Panc1 (cell line): ENCODE measurements at regions not wholly inside any gene's neighbourhood (a gene's known extent, or its start where the extent isn't known, plus 50 kb on each side); places are given as distances from the start of the nearest gene placed in this dataset.

Source experiments
- ATAC-seq: fragments of 200-7000 bp; cut with Tn5 transposase; 2 replicates; pipeline ENCODE4 v1.9.1; 2020; ENCODE audit warnings: mild to moderate bottlenecking, moderate library complexity
- BruUV-seq: library from RNA; stranded (reverse); fragments of 400-500 nt; replicated peaks from 2 replicates; lab custom pipeline; 2021; lab: Mats Ljungman, UMichigan
- CTCF ChIA-PET: fragments of 300-600 bp; sonication (Branson Sonifier 250); formaldehyde crosslinking; loops from one replicate; lab custom pipeline; 2022; ENCODE audit warnings: antibody characterized with exemption; lab: Charles Lee
- POLR2A ChIA-PET: fragments of 300-600 bp; sonication (Branson Sonifier 250); formaldehyde crosslinking; loops from one replicate; lab custom pipeline; 2022; ENCODE audit warnings: antibody characterized with exemption; lab: Charles Lee
- DNase-seq: peaks from one replicate; pipeline ENCODE4 v3.0.0-alpha.2; 2010; ENCODE audit warnings: low read depth, low spot score
- H3K27ac ChIP-seq: 2 replicates; pipeline ENCODE4 v1.5.1; 2011; ENCODE audit warnings: mild to moderate bottlenecking, low read length, inconsistent platforms
- H3K27me3 ChIP-seq: fragments of 200-500 bp; sonication (Bioruptor generic); 2 replicates; pipeline ENCODE4 v1.6.0; 2014; ENCODE audit warnings: low read length, inconsistent platforms; ENCODE audit not compliant: control insufficient read depth, insufficient read depth
- H3K36me3 ChIP-seq: fragments of 200-500 bp; sonication (Bioruptor generic); 2 replicates; pipeline ENCODE4 v1.5.1; 2014; ENCODE audit warnings: inconsistent platforms, mild to moderate bottlenecking, low read length, moderate library complexity; ENCODE audit not compliant: control insufficient read depth, insufficient read depth
- H3K4me1 ChIP-seq: 2 replicates; pipeline ENCODE4 v1.5.1; 2011; ENCODE audit warnings: inconsistent platforms, mild to moderate bottlenecking, low read length, moderate library complexity; ENCODE audit not compliant: control insufficient read depth, insufficient read depth
- H3K4me3 ChIP-seq, 2 experiments: 2 replicates each; pipeline ENCODE4 v1.5.1; 2011 to 2012; ENCODE audit warnings: low read depth in 2 of 2, low read length in 2 of 2, mild to moderate bottlenecking in 2 of 2, inconsistent platforms in 1 of 2, moderate library complexity in 1 of 2
- H3K9me3 ChIP-seq: fragments of 200-500 bp; sonication (Bioruptor generic); 2 replicates; pipeline ENCODE4 v1.5.1; 2014; ENCODE audit warnings: low read depth, mild to moderate bottlenecking, inconsistent platforms, low read length, moderate library complexity; ENCODE audit not compliant: control insufficient read depth, insufficient read depth
- POLR2AphosphoS5 ChIP-seq: IDR thresholded peaks from 2 replicates; pipeline ENCODE4 v1.6.1; 2012; ENCODE audit warnings: mild to moderate bottlenecking, low read depth, low read length, moderate library complexity
- SIN3A ChIP-seq: IDR thresholded peaks from 2 replicates; pipeline ENCODE4 v1.6.1; 2012; ENCODE audit warnings: low read depth, mild to moderate bottlenecking, low read length, moderate library complexity, borderline replicate concordance; ENCODE audit not compliant: insufficient read depth
- TCF7L2 ChIP-seq: IDR thresholded peaks from 2 replicates; pipeline ENCODE4 v1.6.1; 2011; ENCODE audit warnings: mild to moderate bottlenecking, low read depth, low read length, inconsistent platforms
- in situ Hi-C: cut with HindIII; loops from 2 replicates; pipeline ENCODE4 v1.10.0; 2016; ENCODE audit warnings: low sequenced_read_pairs, low pct_unique_long_range_greater_than_20kb
- intact Hi-C: fragments of 100-400 bp; cut with micrococcal nuclease; formaldehyde crosslinking; loops from one replicate; pipeline ENCODE4 v1.10.0; 2022; ENCODE audit not compliant: unreplicated experiment
- TF ChIP-seq, protein P1 (sequence below), 2 experiments: IDR thresholded peaks; 2 replicates each; pipeline ENCODE4 v1.6.1; 2011 to 2012; ENCODE audit warnings: low read depth in 2 of 2, control low read depth in 1 of 2, low read length in 1 of 2, mild to moderate bottlenecking in 1 of 2, moderate library complexity in 1 of 2; ENCODE audit not compliant: insufficient read depth in 1 of 2
- TF ChIP-seq, protein P2 (sequence below): fragments of 450-650 bp; IDR thresholded peaks from 2 replicates; pipeline ENCODE4 v1.5.1; 2017; ENCODE audit warnings: mild to moderate bottlenecking

DNA sequence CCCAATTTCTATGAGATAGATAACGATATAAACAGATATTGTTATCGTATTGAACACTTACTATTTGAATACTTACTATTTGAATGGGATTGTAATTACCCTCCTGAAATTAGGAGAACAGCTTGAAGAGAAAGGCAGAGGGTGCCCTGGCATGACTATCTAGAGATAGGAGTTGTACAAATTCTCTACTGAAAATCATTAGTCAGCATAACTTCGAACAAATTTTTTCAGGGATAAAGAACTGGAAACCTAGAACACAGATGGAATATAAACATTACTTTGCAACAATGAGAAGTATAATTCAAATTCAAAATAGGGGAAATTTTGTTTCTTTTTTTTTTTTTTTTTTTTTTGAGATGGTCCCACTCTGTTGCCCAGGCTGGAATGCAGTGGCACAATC, 1096.8 kb downstream of the C4orf33 start:
- H3K36me3 ChIP-seq: no peaks in the 10 kb centered on the region
- intact Hi-C loops: no loop called here
- H3K27ac ChIP-seq: no peak overlapping the region
- TF ChIP-seq SIN3A (no peak), POLR2AphosphoS5 (no peak), TCF7L2 (no peak)
- TF ChIP-seq, protein P1, sequence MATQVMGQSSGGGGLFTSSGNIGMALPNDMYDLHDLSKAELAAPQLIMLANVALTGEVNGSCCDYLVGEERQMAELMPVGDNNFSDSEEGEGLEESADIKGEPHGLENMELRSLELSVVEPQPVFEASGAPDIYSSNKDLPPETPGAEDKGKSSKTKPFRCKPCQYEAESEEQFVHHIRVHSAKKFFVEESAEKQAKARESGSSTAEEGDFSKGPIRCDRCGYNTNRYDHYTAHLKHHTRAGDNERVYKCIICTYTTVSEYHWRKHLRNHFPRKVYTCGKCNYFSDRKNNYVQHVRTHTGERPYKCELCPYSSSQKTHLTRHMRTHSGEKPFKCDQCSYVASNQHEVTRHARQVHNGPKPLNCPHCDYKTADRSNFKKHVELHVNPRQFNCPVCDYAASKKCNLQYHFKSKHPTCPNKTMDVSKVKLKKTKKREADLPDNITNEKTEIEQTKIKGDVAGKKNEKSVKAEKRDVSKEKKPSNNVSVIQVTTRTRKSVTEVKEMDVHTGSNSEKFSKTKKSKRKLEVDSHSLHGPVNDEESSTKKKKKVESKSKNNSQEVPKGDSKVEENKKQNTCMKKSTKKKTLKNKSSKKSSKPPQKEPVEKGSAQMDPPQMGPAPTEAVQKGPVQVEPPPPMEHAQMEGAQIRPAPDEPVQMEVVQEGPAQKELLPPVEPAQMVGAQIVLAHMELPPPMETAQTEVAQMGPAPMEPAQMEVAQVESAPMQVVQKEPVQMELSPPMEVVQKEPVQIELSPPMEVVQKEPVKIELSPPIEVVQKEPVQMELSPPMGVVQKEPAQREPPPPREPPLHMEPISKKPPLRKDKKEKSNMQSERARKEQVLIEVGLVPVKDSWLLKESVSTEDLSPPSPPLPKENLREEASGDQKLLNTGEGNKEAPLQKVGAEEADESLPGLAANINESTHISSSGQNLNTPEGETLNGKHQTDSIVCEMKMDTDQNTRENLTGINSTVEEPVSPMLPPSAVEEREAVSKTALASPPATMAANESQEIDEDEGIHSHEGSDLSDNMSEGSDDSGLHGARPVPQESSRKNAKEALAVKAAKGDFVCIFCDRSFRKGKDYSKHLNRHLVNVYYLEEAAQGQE (IDR thresholded peaks at IDR 0.05; ENCODE audit: insufficient read depth in 1 of 2, low read depth in 2 of 2, low read length in 1 of 2): no peak
- TF ChIP-seq, protein P2, sequence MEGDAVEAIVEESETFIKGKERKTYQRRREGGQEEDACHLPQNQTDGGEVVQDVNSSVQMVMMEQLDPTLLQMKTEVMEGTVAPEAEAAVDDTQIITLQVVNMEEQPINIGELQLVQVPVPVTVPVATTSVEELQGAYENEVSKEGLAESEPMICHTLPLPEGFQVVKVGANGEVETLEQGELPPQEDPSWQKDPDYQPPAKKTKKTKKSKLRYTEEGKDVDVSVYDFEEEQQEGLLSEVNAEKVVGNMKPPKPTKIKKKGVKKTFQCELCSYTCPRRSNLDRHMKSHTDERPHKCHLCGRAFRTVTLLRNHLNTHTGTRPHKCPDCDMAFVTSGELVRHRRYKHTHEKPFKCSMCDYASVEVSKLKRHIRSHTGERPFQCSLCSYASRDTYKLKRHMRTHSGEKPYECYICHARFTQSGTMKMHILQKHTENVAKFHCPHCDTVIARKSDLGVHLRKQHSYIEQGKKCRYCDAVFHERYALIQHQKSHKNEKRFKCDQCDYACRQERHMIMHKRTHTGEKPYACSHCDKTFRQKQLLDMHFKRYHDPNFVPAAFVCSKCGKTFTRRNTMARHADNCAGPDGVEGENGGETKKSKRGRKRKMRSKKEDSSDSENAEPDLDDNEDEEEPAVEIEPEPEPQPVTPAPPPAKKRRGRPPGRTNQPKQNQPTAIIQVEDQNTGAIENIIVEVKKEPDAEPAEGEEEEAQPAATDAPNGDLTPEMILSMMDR: no peak
- H3K27me3 ChIP-seq: no peaks in the 10 kb centered on the region
- no peak for DNase-seq
- in situ Hi-C loops: no loop called here
- H3K4me3 ChIP-seq: no peak overlapping the region
- H3K4me1 ChIP-seq: no peaks in the 10 kb centered on the region
- H3K9me3 ChIP-seq: no peaks in the 10 kb centered on the region
- ChIA-PET CTCF (no interaction called here), POLR2A (no interaction called here)
- BruUV-seq: no TSS peak
- ATAC-seq: no peak

DNA sequence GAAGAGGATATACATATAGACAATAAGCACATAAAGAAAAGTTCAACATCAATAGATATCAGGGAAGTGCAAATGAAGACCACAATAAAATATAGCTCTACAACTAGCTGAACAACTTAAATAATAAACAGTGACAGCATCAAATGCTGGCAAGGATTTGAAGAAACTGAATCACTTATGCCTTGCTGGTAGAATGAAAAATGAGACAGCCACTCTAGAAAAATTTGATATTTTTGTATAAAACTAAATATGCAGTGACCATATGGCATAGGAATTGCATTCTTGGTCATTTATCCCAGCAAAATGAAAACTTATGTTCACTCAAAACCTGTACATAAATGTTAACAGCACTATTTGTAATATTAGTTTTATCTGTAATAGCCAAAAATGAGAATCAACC, 1102.0 kb downstream of the C4orf33 start:
- TF ChIP-seq SIN3A (no peak), POLR2AphosphoS5 (no peak), TCF7L2 (no peak)
- TF ChIP-seq, protein P1 (IDR thresholded peaks at IDR 0.05; ENCODE audit: insufficient read depth in 1 of 2, low read depth in 2 of 2, low read length in 1 of 2): no peak
- TF ChIP-seq, protein P2: no peak
- Histone ChIP-seq H3K27ac (no peak overlapping the region), H3K4me1 (no peaks in the 10 kb centered on the region), H3K4me3 (no peak overlapping the region), H3K36me3 (no peaks in the 10 kb centered on the region), H3K27me3 (no peaks in the 10 kb centered on the region), H3K9me3 (no peaks in the 10 kb centered on the region)
- intact Hi-C loops: no loop called here
- ChIA-PET POLR2A (no interaction called here), CTCF (no interaction called here)
- BruUV-seq: no TSS peak
- in situ Hi-C loops: no loop called here
- DNase-seq (no peak), ATAC-seq (no peak)
